DND-41 (cell line): ENCODE measurements at regions not wholly inside any gene's neighbourhood (a gene's known extent, or its start where the extent isn't known, plus 50 kb on each side); places are given as distances from the start of the nearest gene placed in this dataset.

Experiments used
- ATAC-seq: fragments of 200-7000 bp; cut with Tn5 transposase; 3 replicates; pipeline ENCODE4 v1.9.1; 2021; ENCODE audit warnings: low read depth; ENCODE audit not compliant: insufficient read depth
- DNase-seq: peaks from one replicate; pipeline ENCODE4 v3.0.0-alpha.2; 2020
- H2AFZ ChIP-seq: 2 replicates; pipeline ENCODE4 v1.6.0; 2012; ENCODE audit warnings: low read depth, low read length
- H3K27ac ChIP-seq: 2 replicates; pipeline ENCODE4 v1.5.1; 2012; ENCODE audit warnings: low read length, inconsistent platforms
- H3K27me3 ChIP-seq: fragments of 200-600 bp; sonication (generic); 2 replicates; pipeline ENCODE4 v1.6.0; 2012; ENCODE audit warnings: low read length, mild to moderate bottlenecking, inconsistent platforms; ENCODE audit not compliant: insufficient read depth, poor library complexity
- H3K36me3 ChIP-seq: 2 replicates; pipeline ENCODE4 v1.5.1; 2012; ENCODE audit warnings: low read length, inconsistent platforms; ENCODE audit not compliant: insufficient read depth
- H3K4me1 ChIP-seq: 2 replicates; pipeline ENCODE4 v1.5.1; 2012; ENCODE audit warnings: mild to moderate bottlenecking, low read length; ENCODE audit not compliant: insufficient read depth
- H3K4me2 ChIP-seq: 2 replicates; pipeline ENCODE4 v1.6.0; 2012; ENCODE audit warnings: mild to moderate bottlenecking, moderate library complexity, low read length, inconsistent platforms; ENCODE audit not compliant: insufficient read depth
- H3K4me3 ChIP-seq, 2 experiments: fragments of 200-600 bp in 1 of 2; shearing (Covaris generic) in 1 of 2; 2 replicates each; pipeline ENCODE4 v1.5.1; 2012 to 2016; ENCODE audit warnings: inconsistent platforms in 2 of 2, low read length in 2 of 2, mild to moderate bottlenecking in 2 of 2, low read depth in 1 of 2, moderate library complexity in 1 of 2
- H3K79me2 ChIP-seq: 2 replicates; pipeline ENCODE4 v1.6.0; 2012; ENCODE audit warnings: low read length, inconsistent platforms; ENCODE audit not compliant: insufficient read depth
- H3K9ac ChIP-seq: 2 replicates; pipeline ENCODE4 v1.6.0; 2012; ENCODE audit warnings: low read depth, mild to moderate bottlenecking, inconsistent platforms, low read length, moderate library complexity
- H3K9me3 ChIP-seq: 2 replicates; pipeline ENCODE4 v1.5.1; 2012; ENCODE audit warnings: low read length, moderate library complexity, mild to moderate bottlenecking, inconsistent platforms; ENCODE audit not compliant: insufficient read depth, severe bottlenecking
- H4K20me1 ChIP-seq: 2 replicates; pipeline ENCODE4 v1.6.0; 2012; ENCODE audit warnings: low read length; ENCODE audit not compliant: insufficient read depth
- CTCF ChIP-seq: IDR thresholded peaks from 2 replicates; pipeline ENCODE4 v1.5.1; 2012; ENCODE audit warnings: borderline replicate concordance, low read length, moderate library complexity, mild to moderate bottlenecking; ENCODE audit not compliant: poor library complexity, severe bottlenecking; ENCODE audit errors: extremely low read depth
- EZH2 ChIP-seq: IDR thresholded peaks from 3 replicates; pipeline ENCODE4 v1.6.1; 2012; ENCODE audit warnings: borderline replicate concordance, low read depth, mild to moderate bottlenecking, moderate library complexity, low read length, inconsistent platforms; ENCODE audit not compliant: severe bottlenecking

DNA sequence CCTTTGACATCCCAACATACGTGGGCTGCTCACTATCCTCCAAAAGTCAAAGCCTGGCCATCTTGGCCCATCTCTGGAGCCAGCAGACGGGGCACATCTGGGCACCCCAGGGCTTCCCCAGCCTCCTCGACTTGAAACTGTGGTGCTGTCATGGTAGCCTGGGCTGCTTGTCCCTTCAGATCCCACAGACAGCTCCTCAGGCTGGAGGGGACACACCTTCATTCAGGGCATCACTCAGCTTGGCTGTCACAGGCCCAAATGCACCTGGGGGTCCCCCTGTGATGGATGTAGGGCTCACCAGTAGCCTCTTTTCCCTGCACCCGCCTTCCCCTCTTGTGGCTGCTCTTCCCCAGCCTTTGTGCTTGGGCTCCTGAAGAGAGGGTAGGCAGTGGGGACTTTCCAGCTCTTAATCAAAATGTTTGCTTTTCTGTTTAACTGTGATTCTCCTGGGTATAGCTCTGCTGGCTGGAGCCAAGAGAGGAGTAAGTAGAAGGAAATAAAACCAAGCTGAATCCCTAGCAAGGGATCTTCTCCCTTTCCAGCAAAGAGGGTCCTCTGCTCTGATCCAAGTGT lies 92.3 kb downstream of the GYPC start:
- no peak for DNase-seq
- H3K9ac ChIP-seq = no peak overlapping the region
- H3K27ac ChIP-seq = no peak overlapping the region
- H3K4me1 ChIP-seq = no peaks in the 10 kb centered on the region
- H3K4me3 ChIP-seq = no peak overlapping the region
- H3K4me2 ChIP-seq = no peak overlapping the region
- H3K27me3 ChIP-seq = peaks cover 5% of the 10 kb centered on the region
- no peak for ATAC-seq
- no peak overlapping the region for H2AFZ ChIP-seq
- H4K20me1 ChIP-seq = no peaks in the 10 kb centered on the region
- no peak for TF ChIP-seq CTCF
- TF ChIP-seq EZH2 = no peak
- no peaks in the 10 kb centered on the region for H3K9me3 ChIP-seq
- H3K79me2 ChIP-seq = no peaks in the 10 kb centered on the region
- no peaks in the 10 kb centered on the region for H3K36me3 ChIP-seq

DNA sequence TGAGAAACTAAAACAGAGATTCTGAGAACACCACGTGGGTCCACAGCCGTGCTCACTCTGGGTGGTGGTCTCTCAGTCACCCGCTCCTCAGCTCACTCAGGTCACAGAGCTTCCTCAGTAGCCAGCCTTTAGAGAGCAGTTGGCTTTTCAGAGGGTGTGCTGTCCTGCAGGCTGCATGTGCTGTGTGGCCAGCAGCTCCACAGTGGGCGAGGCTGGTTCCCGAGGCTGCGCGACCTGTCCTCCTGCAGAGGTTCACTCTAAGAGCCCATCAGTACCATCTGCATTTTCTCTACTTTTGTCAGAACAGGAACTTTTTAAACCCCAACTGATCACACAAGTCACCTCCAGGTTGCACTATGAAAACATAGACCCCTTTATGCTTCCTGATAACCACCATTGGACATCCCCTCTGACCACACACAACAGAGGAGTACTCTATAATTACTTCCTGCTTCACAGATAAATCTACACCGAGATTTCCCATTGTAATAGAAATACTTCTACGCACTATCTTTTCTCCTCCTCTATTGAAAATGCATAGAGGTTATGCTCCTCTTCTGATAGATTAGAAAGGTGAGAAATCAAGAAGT lies 93.1 kb downstream of the GYPC start:
- Histone ChIP-seq H3K4me1 (no peaks in the 10 kb centered on the region), H3K27me3 (peaks cover 5% of the 10 kb centered on the region), H2AFZ (no peak overlapping the region), H3K4me3 (no peak overlapping the region), H3K36me3 (no peaks in the 10 kb centered on the region), H3K4me2 (no peak overlapping the region), H3K27ac (no peak overlapping the region), H3K9ac (no peak overlapping the region), H3K9me3 (no peaks in the 10 kb centered on the region), H4K20me1 (no peaks in the 10 kb centered on the region), H3K79me2 (no peaks in the 10 kb centered on the region)
- no peak for TF ChIP-seq CTCF
- no peak for TF ChIP-seq EZH2
- no peak for DNase-seq
- no peak for ATAC-seq

- DNase-seq = no peak
- no peak overlapping the region for H3K27ac ChIP-seq
- no peak overlapping the region for H3K4me2 ChIP-seq
- H3K4me3 ChIP-seq = no peak overlapping the region
- H3K9ac ChIP-seq = no peak overlapping the region
- no peaks in the 10 kb centered on the region for H3K9me3 ChIP-seq
- no peaks in the 10 kb centered on the region for H3K79me2 ChIP-seq
- no peaks in the 10 kb centered on the region for H3K36me3 ChIP-seq
- ATAC-seq = 0 out of 3 replicates have a peak, but pooled peaks have one; percentile 40
- H4K20me1 ChIP-seq = no peaks in the 10 kb centered on the region
- peaks cover 5% of the 10 kb centered on the region for H3K27me3 ChIP-seq
- no peak for TF ChIP-seq EZH2
- peak; percentile 31 for TF ChIP-seq CTCF
- H2AFZ ChIP-seq = no peak overlapping the region
- no peaks in the 10 kb centered on the region for H3K4me1 ChIP-seq
These were observed 93.6 kb downstream of the GYPC start for GRCh38 chr2:126749537-126749936.

DNA sequence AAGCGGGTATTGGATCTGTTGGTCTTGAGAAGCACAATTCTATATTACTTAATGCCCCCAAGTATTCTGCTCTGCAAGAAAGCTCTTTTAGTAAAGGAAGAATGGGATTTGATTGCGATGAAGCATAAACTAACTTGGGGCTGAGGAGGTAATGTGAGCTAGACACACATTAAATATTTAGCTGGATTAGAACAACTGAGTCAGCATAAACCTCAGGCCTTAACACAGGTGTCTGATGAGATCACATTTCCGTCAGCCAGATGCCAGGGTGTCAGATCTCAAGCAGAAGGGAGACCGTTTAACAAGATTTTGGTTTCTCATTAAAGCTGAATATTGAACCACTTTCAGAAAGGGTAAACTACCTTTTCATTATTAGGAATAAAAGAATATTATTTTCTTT lies 94.5 kb downstream of the GYPC start:
- DNase-seq (no peak), ATAC-seq (no peak)
- Histone ChIP-seq H3K4me3 (no peak overlapping the region), H3K9ac (no peak overlapping the region), H3K27me3 (peaks cover 5% of the 10 kb centered on the region), H3K36me3 (no peaks in the 10 kb centered on the region), H3K4me1 (no peaks in the 10 kb centered on the region), H3K27ac (no peak overlapping the region), H3K79me2 (no peaks in the 10 kb centered on the region), H4K20me1 (no peaks in the 10 kb centered on the region), H3K9me3 (no peaks in the 10 kb centered on the region), H2AFZ (no peak overlapping the region), H3K4me2 (no peak overlapping the region)
- TF ChIP-seq EZH2 (no peak), CTCF (no peak)
